ENCODE measurements at regions not wholly inside any gene's neighbourhood (a gene's known extent, or its start where the extent isn't known, plus 50 kb on each side); places are given as distances from the start of the nearest gene placed in this dataset.
"Not testable (repeated sequence)": the region's sequence is repeated elsewhere in the genome, so short reads cannot be mapped to it uniquely, and the experiment has no call there.

GRCh38 chr15:39504808-39505207 is 76.1 kb upstream of the THBS1 start:
- no peak for DNase-seq (ENCODE audit: extremely low read depth, low read depth, low spot score)

- DNase-seq (ENCODE audit: extremely low read depth, low read depth, low spot score), result no peak
These were observed 74.7 kb upstream of the THBS1 start for GRCh38 chr15:39506146-39506545.

GRCh38 chr15:39508536-39508935 is 72.3 kb upstream of the THBS1 start:
- DNase-seq (ENCODE audit: extremely low read depth, low read depth, low spot score), result no peak

- DNase-seq (ENCODE audit: extremely low read depth, low read depth, low spot score), result no peak
These were observed 70.7 kb upstream of the THBS1 start for GRCh38 chr15:39510001-39510701.

- DNase-seq (ENCODE audit: extremely low read depth, low read depth, low spot score), result no peak
These were observed 69.6 kb upstream of the THBS1 start for GRCh38 chr15:39511000-39511915.

- DNase-seq (ENCODE audit: extremely low read depth, low read depth, low spot score), result no peak
These were observed 69.0 kb upstream of the THBS1 start for GRCh38 chr15:39511916-39512260.

GRCh38 chr15:39512643-39513042 is 68.2 kb upstream of the THBS1 start:
- no peak for DNase-seq (ENCODE audit: extremely low read depth, low read depth, low spot score)

- no peak for DNase-seq (ENCODE audit: extremely low read depth, low read depth, low spot score)
These were observed 66.9 kb upstream of the THBS1 start for GRCh38 chr15:39513936-39514335.

GRCh38 chr15:39514933-39515332 is 65.9 kb upstream of the THBS1 start:
- no peak for DNase-seq (ENCODE audit: extremely low read depth, low read depth, low spot score)

GRCh38 chr15:39515765-39516164 is 65.1 kb upstream of the THBS1 start:
- DNase-seq (ENCODE audit: extremely low read depth, low read depth, low spot score), result no peak

GRCh38 chr15:39517122-39517855 is 63.6 kb upstream of the THBS1 start:
- DNase-seq (ENCODE audit: extremely low read depth, low read depth, low spot score), result no peak

GRCh38 chr15:39523968-39524367 is 56.9 kb upstream of the THBS1 start:
- not testable (repeated sequence) for DNase-seq (ENCODE audit: extremely low read depth, low read depth, low spot score)

- no peak for DNase-seq (ENCODE audit: extremely low read depth, low read depth, low spot score)
These were observed 51.4 kb upstream of the THBS1 start for GRCh38 chr15:39529457-39529856.

GRCh38 chr15:39530480-39531342 is 50.2 kb upstream of the THBS1 start:
- DNase-seq (ENCODE audit: extremely low read depth, low read depth, low spot score), result no peak
